Gastroesophageal sphincter (tissue), 4 donors: ENCODE measurements at regions not wholly inside any gene's neighbourhood (a gene's known extent, or its start where the extent isn't known, plus 50 kb on each side); places are given as distances from the start of the nearest gene placed in this dataset.

Experiments used
- ATAC-seq: fragments of 150-250 bp; one replicate; pipeline ENCODE4 v1.9.1; 2016; ENCODE audit warnings: mild to moderate bottlenecking, moderate library complexity
- H3K27ac ChIP-seq, 4 donors: fragments of 200-600 bp; sonication (generic) in 3 of 4; 1 replicate in 3 of 4; 2 replicates in 1 of 4; pipeline ENCODE4 v1.5.1; 2016 to 2019
- H3K27me3 ChIP-seq: fragments of 200-600 bp; sonication (generic); one replicate; pipeline ENCODE4 v1.5.1; 2019
- H3K36me3 ChIP-seq, 2 donors: fragments of 200-600 bp; sonication (generic); one replicate each; pipeline ENCODE4 v1.5.1; 2019; ENCODE audit warnings: control low read depth in 1 of 2
- H3K4me1 ChIP-seq, 3 donors: fragments of 200-600 bp; sonication (generic); 1 replicate in 2 of 3; 2 replicates in 1 of 3; pipeline ENCODE4 v1.5.1; 2016 to 2019; ENCODE audit warnings: control low read depth in 2 of 3
- H3K4me3 ChIP-seq, 2 donors: fragments of 200-600 bp; sonication (generic); one replicate each; pipeline ENCODE4 v1.5.1; 2019; ENCODE audit warnings: mild to moderate bottlenecking in 1 of 2, moderate library complexity in 1 of 2
- H3K9me3 ChIP-seq, 3 donors: fragments of 200-600 bp; sonication (generic); one replicate each; pipeline ENCODE4 v1.5.1; 2017 to 2019; ENCODE audit warnings: control low read depth in 2 of 3
- EP300 ChIP-seq: sonication (generic); formaldehyde crosslinking; IDR thresholded peaks from one replicate; pipeline ENCODE4 v1.6.1; 2017; ENCODE audit warnings: antibody characterized with exemption, mild to moderate bottlenecking
- POLR2A ChIP-seq, 2 donors: fragments of 450-650 bp; IDR thresholded peaks; one replicate each; pipeline ENCODE4 v1.6.1; 2017; ENCODE audit warnings: antibody characterized with exemption in 2 of 2, mild to moderate bottlenecking in 2 of 2, moderate library complexity in 1 of 2
- POLR2AphosphoS5 ChIP-seq: sonication (generic); formaldehyde crosslinking; IDR thresholded peaks from one replicate; pipeline ENCODE4 v1.6.1; 2017; ENCODE audit warnings: antibody characterized with exemption
- WGBS, 2 donors: methylation state at CpG; one replicate each; pipeline ENCODE4 v1.1.5; 2018; ENCODE audit warnings: low coverage in 1 of 2; 5-methylcytosine and 5-hydroxymethylcytosine counted together
- TF ChIP-seq, protein P1 (sequence below), 4 experiments: fragments of 200-600 bp in 2 of 4; fragments of 450-650 bp in 2 of 4; sonication (generic) in 1 of 4; IDR thresholded peaks; one replicate each; pipeline ENCODE4 v1.5.1; 2017 to 2019; ENCODE audit warnings: antibody characterized with exemption in 4 of 4, mild to moderate bottlenecking in 2 of 4, moderate library complexity in 2 of 4

DNA sequence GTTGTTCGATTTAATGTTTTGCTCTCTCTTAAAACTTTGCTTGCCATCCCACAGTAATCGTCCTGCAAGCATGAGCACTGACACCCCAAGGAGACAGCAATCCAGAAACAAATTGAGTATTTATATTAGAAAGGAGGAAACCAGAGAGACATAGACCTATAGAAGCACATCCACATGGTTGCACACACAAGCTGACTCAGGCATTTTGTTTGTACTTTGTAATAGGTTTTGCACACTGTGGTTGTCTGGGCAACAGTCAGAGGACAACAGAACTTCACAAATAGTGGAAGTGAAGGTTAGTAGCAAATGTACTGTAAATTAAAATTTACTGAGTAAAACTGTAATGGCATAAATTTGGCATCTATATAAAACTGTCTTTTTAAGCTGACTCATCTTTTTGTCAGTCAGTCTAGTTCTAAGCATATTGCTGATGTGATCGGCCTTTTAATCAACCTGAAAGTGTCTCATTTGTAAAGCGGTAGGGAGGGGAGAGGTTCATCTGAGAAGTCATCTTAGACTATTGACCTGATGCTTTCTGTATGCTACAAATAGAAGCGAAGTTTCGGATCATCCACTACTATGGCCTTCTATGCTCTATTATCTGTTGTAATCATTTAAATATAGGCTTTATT, 1624.7 kb downstream of the ARAP2 start:
- ATAC-seq, result no peak
- H3K27me3 ChIP-seq, result no peaks in the 10 kb centered on the region
- H3K4me3 ChIP-seq, result no peak overlapping the region
- H3K36me3 ChIP-seq, result no peaks in the 10 kb centered on the region
- no peaks in the 10 kb centered on the region for H3K4me1 ChIP-seq
- peaks cover 0 to 5% (median 0%) of the 10 kb centered on the region in 3 donors for H3K9me3 ChIP-seq
- WGBS, 2 donors, result 61 to 75% methylated on average over 5 to 6 of the region's 6 CpGs
- TF ChIP-seq POLR2AphosphoS5, result no peak
- TF ChIP-seq, protein P1, sequence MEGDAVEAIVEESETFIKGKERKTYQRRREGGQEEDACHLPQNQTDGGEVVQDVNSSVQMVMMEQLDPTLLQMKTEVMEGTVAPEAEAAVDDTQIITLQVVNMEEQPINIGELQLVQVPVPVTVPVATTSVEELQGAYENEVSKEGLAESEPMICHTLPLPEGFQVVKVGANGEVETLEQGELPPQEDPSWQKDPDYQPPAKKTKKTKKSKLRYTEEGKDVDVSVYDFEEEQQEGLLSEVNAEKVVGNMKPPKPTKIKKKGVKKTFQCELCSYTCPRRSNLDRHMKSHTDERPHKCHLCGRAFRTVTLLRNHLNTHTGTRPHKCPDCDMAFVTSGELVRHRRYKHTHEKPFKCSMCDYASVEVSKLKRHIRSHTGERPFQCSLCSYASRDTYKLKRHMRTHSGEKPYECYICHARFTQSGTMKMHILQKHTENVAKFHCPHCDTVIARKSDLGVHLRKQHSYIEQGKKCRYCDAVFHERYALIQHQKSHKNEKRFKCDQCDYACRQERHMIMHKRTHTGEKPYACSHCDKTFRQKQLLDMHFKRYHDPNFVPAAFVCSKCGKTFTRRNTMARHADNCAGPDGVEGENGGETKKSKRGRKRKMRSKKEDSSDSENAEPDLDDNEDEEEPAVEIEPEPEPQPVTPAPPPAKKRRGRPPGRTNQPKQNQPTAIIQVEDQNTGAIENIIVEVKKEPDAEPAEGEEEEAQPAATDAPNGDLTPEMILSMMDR (IDR thresholded peaks at IDR 0.05), result no peak
- TF ChIP-seq POLR2A (IDR thresholded peaks at IDR 0.05), result no peak
- TF ChIP-seq EP300, result no peak
- no peak overlapping the region for H3K27ac ChIP-seq

DNA sequence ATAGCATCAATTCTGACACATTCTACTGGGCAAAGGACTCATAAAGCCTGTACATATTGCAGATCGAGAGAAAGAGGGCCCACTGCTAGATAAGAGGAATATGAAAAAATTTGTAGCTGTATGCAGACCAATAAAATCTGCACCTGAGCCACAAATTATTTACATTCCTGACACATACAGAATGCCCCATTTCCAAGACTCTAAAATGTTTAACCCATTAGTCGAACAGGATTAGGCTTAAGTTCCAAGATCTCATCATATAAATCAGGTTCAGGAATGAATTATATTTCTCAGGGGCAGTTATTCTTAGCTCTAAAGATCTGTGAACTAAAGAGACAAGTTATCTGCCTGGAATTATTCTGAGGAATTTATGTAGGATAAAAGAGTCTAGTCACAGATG, 1615.8 kb downstream of the ARAP2 start:
- TF ChIP-seq, protein P1 (IDR thresholded peaks at IDR 0.05), result no peak
- TF ChIP-seq POLR2A (IDR thresholded peaks at IDR 0.05) (no peak), EP300 (no peak), POLR2AphosphoS5 (no peak)
- no peaks in the 10 kb centered on the region for H3K4me1 ChIP-seq
- 46 to 50% methylated on average over 2 of the region's 2 CpGs for WGBS, 2 donors
- no peak overlapping the region for H3K27ac ChIP-seq
- ATAC-seq, result no peak
- no peak overlapping the region for H3K4me3 ChIP-seq
- H3K9me3 ChIP-seq, result peaks cover 0 to 7% (median 0%) of the 10 kb centered on the region in 3 donors
- no peaks in the 10 kb centered on the region for H3K36me3 ChIP-seq
- H3K27me3 ChIP-seq, result no peaks in the 10 kb centered on the region

DNA sequence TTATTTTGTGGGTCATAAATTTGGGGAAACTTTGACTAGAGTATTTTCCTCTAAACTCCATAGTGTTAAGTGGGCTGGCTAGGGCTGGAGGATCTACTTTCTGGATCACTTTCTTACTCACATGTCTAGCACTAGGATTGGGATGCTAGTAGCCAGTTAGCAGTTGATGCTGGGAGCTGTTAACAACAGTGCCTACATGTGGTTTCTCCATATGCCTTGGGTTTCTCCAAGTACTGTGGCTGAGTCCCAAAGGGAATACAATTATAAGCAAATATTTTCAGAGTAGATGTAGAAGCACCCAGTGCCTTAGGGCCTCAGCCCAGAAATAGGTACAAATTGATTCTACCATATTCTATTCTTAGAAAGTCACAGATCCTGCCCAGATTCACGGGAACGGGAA, 1614.9 kb downstream of the ARAP2 start:
- 88 to 93% methylated on average over 2 of the region's 2 CpGs for WGBS, 2 donors
- Histone ChIP-seq H3K27me3 (no peaks in the 10 kb centered on the region), H3K4me3 (no peak overlapping the region), H3K9me3 (peaks cover 0 to 5% (median 0%) of the 10 kb centered on the region in 3 donors), H3K36me3 (no peaks in the 10 kb centered on the region), H3K4me1 (no peaks in the 10 kb centered on the region), H3K27ac (no peak overlapping the region)
- ATAC-seq, result no peak
- no peak for TF ChIP-seq EP300
- no peak for TF ChIP-seq POLR2A (IDR thresholded peaks at IDR 0.05)
- TF ChIP-seq POLR2AphosphoS5, result no peak
- TF ChIP-seq, protein P1 (IDR thresholded peaks at IDR 0.05), result no peak

DNA sequence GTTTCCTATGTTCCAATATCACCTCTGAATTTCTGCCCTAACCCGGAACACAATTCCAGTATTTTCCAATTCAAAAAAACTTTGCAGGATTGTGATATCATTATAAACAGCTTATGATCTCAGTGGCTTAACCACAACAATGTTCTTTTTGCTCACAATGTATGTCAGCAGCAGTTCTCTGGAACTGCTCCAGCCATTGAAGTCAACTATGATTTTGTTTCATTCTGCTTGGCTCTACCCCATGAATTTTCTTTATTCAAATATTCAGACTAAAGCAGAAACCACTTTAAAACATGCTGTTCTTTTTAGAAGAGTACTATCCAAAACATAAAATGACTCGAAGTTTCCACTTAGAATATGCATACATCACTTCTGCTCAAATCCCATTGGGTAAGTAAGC, 1611.1 kb downstream of the ARAP2 start:
- no peak overlapping the region for H3K4me3 ChIP-seq
- TF ChIP-seq EP300 (no peak), POLR2A (IDR thresholded peaks at IDR 0.05) (no peak), POLR2AphosphoS5 (no peak)
- TF ChIP-seq, protein P1 (IDR thresholded peaks at IDR 0.05), result no peak
- ATAC-seq, result no peak
- no peaks in the 10 kb centered on the region for H3K27me3 ChIP-seq
- peaks cover 0 to 5% (median 0%) of the 10 kb centered on the region in 3 donors for H3K9me3 ChIP-seq
- WGBS, 2 donors, result 58 to 59% methylated on average over 2 of the region's 2 CpGs
- H3K27ac ChIP-seq, result no peak overlapping the region
- no peaks in the 10 kb centered on the region for H3K36me3 ChIP-seq
- no peaks in the 10 kb centered on the region for H3K4me1 ChIP-seq

DNA sequence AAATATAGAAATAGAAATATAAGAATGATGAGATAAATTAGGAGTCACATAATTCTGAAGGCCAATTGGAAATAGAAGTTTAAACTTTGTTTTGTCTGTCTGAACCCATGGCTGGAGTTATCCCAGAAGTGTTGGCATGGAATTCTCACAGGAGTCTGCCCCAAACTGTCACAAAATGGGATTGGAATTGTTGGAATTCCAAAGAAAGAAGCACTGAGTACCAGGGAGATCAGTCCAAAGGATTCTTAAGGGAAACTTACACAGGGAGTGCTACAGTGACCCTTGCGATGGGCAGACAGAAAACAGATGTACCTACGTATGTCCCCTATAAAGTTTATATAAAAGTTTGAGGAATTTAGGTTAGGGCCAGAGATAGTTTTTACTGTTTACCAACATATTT, 1607.7 kb downstream of the ARAP2 start:
- Histone ChIP-seq H3K4me3 (no peak overlapping the region), H3K9me3 (peaks cover 0 to 16% (median 0%) of the 10 kb centered on the region in 3 donors), H3K27me3 (no peaks in the 10 kb centered on the region), H3K36me3 (no peaks in the 10 kb centered on the region), H3K27ac (no peak overlapping the region), H3K4me1 (no peaks in the 10 kb centered on the region)
- no peak for ATAC-seq
- TF ChIP-seq EP300 (no peak), POLR2A (IDR thresholded peaks at IDR 0.05) (no peak), POLR2AphosphoS5 (no peak)
- TF ChIP-seq, protein P1 (IDR thresholded peaks at IDR 0.05), result no peak
- 71 to 79% methylated on average over 2 of the region's 2 CpGs for WGBS, 2 donors
